Stimulated activated CD4-positive, alpha-beta T cell treated with anti-CD3 and anti-CD28 coated beads, TNF-alpha, amount 100 ng/mL, for 4 hours (primary cell): ENCODE measurements at regions not wholly inside any gene's neighbourhood (a gene's known extent, or its start where the extent isn't known, plus 50 kb on each side); places are given as distances from the start of the nearest gene placed in this dataset.
"Not testable (repeated sequence)": the region's sequence is repeated elsewhere in the genome, so short reads cannot be mapped to it uniquely, and the experiment has no call there.

ENCODE experiments used
- DNase-seq, 3 experiments: peaks; one replicate each; pipeline ENCODE4 v3.0.0-alpha.2; 2020; ENCODE audit warnings: low read depth in 3 of 3

DNA sequence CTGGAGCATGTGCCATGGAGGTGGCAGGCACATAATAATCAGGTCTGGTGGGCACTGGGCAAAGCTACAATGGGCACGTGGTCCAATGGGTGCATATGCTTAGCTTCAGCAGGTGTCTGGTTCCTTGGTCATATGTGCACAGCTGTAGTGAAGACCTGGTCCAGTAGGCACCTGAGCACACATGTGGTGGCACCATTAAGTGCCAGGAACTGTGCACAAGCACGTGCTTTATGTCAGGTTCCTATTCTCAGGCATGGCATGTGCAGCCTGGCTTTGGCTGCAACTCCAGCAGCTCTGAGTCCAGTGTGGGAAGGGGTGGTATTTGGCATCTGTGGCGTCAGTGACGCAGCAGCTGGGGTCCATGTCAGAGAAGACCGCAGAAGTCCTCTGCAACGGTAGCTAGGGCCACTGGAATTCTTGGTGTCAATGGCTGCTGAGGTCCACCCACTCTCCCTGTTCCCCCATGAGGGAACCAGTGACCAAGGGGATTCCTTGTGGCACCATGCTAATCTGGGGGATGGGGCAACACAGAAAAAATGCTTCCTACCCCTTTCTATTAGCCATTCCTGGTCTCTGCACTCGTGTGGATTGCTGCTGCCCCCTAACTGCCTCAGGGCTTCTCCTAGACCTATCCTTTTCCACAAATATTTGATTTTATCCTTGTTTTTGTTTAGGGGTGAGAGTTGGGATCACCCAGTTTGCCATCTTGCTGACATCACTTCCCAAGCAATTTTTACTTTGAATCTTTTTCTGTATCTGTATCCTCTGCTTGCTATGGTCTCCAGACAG lies 262.9 kb upstream of the MAP2 start:
- DNase-seq = no peak

- no peak for DNase-seq
Measured at GRCh38 chr2:209162129-209162528, 261.7 kb upstream of the MAP2 start.

DNA sequence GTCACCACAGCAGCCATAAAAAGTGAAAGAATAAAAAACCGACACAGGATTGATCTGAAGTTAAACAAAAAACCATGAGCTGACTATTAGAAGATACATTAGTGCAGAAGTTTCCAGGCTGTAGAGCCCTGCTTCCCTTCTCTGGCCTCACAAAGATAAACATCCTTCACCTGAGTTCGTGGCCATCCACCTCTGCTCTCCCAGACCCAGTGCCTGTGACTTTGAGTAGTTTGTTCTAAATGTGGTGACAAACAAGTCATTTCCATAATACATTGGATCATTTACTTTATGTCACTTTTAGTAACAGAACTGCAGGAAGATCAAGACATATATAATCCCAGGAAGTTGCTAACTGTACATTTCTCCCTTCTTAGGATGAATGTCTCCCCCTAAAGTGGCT lies 241.9 kb upstream of the MAP2 start:
- DNase-seq = no peak

- DNase-seq = not testable (repeated sequence)
Measured at GRCh38 chr2:209186886-209187285, 237.0 kb upstream of the MAP2 start.

- DNase-seq = no peak
Measured at GRCh38 chr2:209189893-209190292, 234.0 kb upstream of the MAP2 start.

DNA sequence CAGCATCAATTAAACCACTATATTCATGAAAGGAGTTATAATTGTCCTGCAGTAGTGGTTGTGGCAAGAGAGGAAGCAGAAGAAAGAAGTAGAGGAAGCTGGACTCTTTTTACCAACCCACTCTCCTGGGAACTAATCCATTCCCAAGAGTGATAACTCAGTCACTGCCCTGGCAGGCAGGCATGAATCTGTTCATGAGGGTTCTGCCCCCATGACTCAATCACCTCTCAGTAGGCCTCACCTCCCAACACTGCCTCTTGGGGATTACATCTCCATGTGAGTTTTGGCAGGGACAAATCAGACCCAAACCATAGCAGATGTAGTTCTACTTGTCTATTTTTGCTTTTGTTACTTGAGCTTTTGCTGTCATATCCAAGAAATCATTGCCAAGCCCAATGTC lies 232.7 kb upstream of the MAP2 start:
- no peak for DNase-seq

DNA sequence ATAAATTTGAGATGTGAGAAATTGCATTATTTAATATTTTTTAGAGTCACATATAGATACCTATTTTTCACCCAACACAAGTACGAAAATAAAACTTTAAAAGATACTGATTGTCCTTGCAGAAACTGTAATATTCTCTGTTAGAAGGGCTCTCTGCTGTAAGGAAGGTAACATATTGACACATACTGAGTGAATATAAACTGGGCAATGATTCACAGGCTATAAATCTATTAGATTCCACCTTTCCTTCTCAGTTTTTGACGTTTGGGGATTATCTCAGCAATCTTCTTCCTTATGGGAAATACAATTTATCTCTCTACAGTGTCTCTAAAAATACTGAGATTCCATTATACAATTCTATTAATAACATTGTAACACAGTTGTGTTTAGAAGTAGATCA lies 229.1 kb upstream of the MAP2 start:
- no peak for DNase-seq

- peak in 1 of 3 experiments; percentile 0 for DNase-seq
Measured at GRCh38 chr2:209208211-209208610, 215.6 kb upstream of the MAP2 start.

DNA sequence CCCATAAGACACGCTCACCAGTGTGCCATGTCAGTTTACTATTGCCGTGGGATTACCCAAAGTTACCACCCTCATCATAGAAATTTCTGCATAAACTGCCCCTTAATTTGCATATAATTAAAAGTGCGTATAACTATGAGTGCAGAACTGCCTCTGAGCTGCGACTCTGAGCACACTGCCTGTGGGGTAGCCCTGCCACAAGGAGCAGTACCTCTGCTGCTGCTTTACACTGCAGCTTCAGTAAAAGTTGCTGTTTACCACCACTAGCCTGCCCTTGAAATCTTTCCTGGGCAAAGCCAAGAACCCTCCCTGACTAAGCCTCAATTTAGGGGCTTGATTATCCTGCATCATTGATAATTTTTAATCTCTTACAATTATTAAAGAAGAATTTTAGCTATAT lies 213.9 kb upstream of the MAP2 start:
- DNase-seq = no peak

GRCh38 chr2:209230560-209230959 lies 193.3 kb upstream of the MAP2 start:
- DNase-seq = no peak

GRCh38 chr2:209236377-209236776 lies 187.5 kb upstream of the MAP2 start:
- DNase-seq = no peak

- DNase-seq = no peak
Measured at GRCh38 chr2:209238765-209239584, 184.9 kb upstream of the MAP2 start.

GRCh38 chr2:209239585-209239938 lies 184.3 kb upstream of the MAP2 start:
- DNase-seq = no peak

- no peak for DNase-seq
Measured at GRCh38 chr2:209240204-209240603, 183.6 kb upstream of the MAP2 start.

GRCh38 chr2:209253544-209253943 lies 170.3 kb upstream of the MAP2 start:
- DNase-seq = no peak

GRCh38 chr2:209259767-209260166 lies 164.1 kb upstream of the MAP2 start:
- no peak for DNase-seq

DNA sequence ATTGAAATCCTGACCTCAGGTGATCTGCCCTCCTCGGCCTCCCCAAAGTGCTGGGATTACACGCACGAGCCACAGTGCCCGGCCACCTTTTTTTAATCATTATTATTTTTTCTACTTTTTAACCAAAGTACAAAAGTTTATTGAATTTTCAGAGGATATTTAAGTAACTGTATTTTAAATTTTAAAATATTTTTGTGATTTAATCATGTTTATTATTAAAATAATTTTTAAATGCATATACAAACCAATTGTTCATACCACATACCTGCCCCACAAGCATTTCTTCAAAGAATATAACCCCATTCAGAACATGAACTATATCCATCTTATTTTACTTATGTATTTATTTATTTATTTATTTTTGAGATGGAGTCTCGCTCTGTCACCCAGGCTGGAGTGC lies 163.6 kb upstream of the MAP2 start:
- no peak for DNase-seq

DNA sequence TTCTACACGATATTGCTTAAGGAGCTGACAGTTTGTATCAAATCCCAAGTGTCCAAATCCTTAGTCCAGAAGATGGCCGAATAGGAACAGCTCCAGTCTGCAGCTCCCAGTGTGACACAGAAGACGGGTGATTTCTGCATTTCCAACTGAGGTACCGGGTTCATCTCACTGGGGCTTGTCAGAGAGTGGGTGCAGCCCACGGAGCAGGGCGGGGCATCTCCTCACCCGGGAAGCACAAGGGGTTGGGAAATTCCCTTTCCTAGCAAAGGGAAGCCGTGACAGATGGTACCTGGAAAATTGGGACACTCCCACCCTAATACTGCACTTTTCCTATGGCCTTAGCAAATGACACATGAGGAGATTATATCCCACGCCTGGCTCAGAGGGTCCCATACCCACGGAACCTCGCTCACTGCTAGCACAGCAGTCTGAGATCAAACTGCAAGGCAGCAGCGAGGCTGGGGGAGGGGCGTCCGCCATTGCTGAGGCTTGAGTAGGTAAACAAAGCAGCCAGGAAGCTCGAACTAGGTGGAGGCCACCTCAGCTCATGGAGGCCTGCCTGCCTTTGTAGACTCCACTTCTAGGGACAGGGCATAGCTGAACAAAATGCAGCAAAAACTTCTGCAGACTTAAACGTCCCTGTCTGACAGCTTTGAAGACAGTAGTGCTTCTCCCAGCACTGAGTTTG lies 162.3 kb upstream of the MAP2 start:
- DNase-seq = not testable (repeated sequence)

GRCh38 chr2:209269024-209269423 lies 154.8 kb upstream of the MAP2 start:
- no peak for DNase-seq

- no peak for DNase-seq
Measured at GRCh38 chr2:209276000-209276399, 147.8 kb upstream of the MAP2 start.

DNA sequence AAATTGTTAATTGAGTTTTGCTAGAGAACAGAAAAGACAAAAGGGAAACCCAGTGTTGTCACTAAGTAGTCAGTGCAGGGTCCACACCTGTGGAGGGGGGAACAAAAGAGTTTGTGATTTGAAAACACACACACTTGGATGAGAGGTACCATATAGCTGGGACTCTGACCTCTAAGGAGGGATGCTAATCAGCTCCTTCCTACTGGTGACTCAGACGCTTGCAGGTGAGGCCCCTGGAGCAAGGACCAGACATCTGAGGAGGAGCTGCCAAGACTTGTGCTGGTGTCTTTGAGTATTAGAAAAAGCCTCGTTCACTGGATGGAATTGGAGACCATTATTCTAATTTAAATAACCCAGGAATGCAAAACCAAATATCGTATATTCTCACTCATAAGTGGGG lies 146.4 kb upstream of the MAP2 start:
- DNase-seq = no peak

DNA sequence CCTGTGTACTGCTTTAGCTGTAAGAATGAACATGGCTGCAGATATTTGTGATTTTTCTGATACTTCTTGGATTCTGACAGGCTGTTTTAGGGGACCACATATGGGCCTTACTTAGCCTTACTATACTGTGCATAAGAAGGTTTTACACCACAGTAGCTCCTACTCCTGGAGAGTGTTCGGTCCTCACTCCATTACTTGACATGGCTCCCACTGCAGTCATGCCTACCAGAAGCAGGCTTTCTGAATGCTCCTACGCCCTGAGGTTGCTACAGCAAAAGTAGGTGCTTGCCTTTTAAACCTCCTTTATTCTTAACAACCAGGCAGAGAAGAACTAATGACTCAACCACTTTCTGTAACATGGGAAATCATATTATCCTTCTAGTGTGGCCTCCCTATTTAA lies 125.2 kb upstream of the MAP2 start:
- DNase-seq = no peak

DNA sequence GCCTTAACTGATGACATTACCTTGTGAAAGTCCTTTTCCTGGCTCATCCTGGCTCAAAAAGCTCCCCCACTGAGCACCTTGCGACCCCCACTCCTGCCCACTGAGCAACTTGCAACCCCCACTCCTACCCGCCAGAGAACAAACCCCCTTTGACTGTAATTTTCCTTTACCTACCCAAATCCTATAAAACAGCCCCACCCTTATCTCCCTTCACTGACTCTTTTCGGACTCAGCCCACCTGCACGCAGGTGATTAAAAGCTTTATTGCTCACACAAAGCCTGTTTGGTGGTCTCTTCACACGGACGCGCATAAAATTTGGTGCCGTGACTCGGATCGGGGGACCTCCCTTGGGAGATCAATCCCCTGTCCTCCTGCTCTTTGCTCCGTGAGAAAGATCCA lies 124.4 kb upstream of the MAP2 start:
- not testable (repeated sequence) for DNase-seq
